ENCODE measurements at regions not wholly inside any gene's neighbourhood (a gene's known extent, or its start where the extent isn't known, plus 50 kb on each side); places are given as distances from the start of the nearest gene placed in this dataset.
"Not testable (repeated sequence)": the region's sequence is repeated elsewhere in the genome, so short reads cannot be mapped to it uniquely, and the experiment has no call there.

GRCh38 chr9:93900971-93901861 lies 53.9 kb downstream of the BARX1 start:
- no peak for DNase-seq

- no peak for DNase-seq
Measured at GRCh38 chr9:93900436-93900819, 54.7 kb downstream of the BARX1 start.

GRCh38 chr9:93899609-93900435 lies 55.3 kb downstream of the BARX1 start:
- no peak for DNase-seq

- DNase-seq = no peak
Measured at GRCh38 chr9:93898502-93899426, 56.4 kb downstream of the BARX1 start.

GRCh38 chr9:93898026-93898425 lies 57.1 kb downstream of the BARX1 start:
- no peak for DNase-seq

GRCh38 chr9:93897075-93897970 lies 57.8 kb downstream of the BARX1 start:
- no peak for DNase-seq

- DNase-seq = no peak
Measured at GRCh38 chr9:93896496-93897033, 58.6 kb downstream of the BARX1 start.

GRCh38 chr9:93896093-93896492 lies 59.1 kb downstream of the BARX1 start:
- no peak for DNase-seq

GRCh38 chr9:93895535-93895934 lies 59.6 kb downstream of the BARX1 start:
- DNase-seq = no peak

GRCh38 chr9:93894691-93895079 lies 60.5 kb downstream of the BARX1 start:
- DNase-seq = no peak

- DNase-seq = no peak
Measured at GRCh38 chr9:93893899-93894690, 61.1 kb downstream of the BARX1 start.

GRCh38 chr9:93893194-93893593 lies 62.0 kb downstream of the BARX1 start:
- no peak for DNase-seq

GRCh38 chr9:93892748-93893147 lies 62.4 kb downstream of the BARX1 start:
- DNase-seq = no peak

GRCh38 chr9:93891549-93892310 lies 63.4 kb downstream of the BARX1 start:
- DNase-seq = no peak

GRCh38 chr9:93891050-93891449 lies 64.1 kb downstream of the BARX1 start:
- DNase-seq = no peak

- DNase-seq = no peak
Measured at GRCh38 chr9:93890436-93890935, 64.7 kb downstream of the BARX1 start.

- no peak for DNase-seq
Measured at GRCh38 chr9:93886911-93887310, 68.2 kb downstream of the BARX1 start.

GRCh38 chr9:93884808-93885207 lies 70.3 kb downstream of the BARX1 start:
- DNase-seq = no peak

- not testable (repeated sequence) for DNase-seq
Measured at GRCh38 chr9:93879662-93880407, 75.3 kb downstream of the BARX1 start.
